Mucosa of rectum (tissue), 2 donors: ENCODE measurements at regions not wholly inside any gene's neighbourhood (a gene's known extent, or its start where the extent isn't known, plus 50 kb on each side); places are given as distances from the start of the nearest gene placed in this dataset.

Source experiments
- H3K27ac ChIP-seq, 2 donors: one replicate each; pipeline ENCODE4 v1.7.0; 2013; ENCODE audit warnings: inconsistent platforms in 2 of 2, low read depth in 2 of 2, low read length in 2 of 2
- H3K27me3 ChIP-seq, 2 donors: one replicate each; pipeline ENCODE4 v1.7.0; 2013; ENCODE audit warnings: low read length in 2 of 2; ENCODE audit not compliant: control insufficient read depth in 2 of 2, insufficient read depth in 2 of 2
- H3K36me3 ChIP-seq, 2 donors: one replicate each; pipeline ENCODE4 v1.7.0; 2013; ENCODE audit warnings: low read length in 2 of 2; ENCODE audit not compliant: control insufficient read depth in 2 of 2, insufficient read depth in 2 of 2
- H3K4me1 ChIP-seq, 2 donors: one replicate each; pipeline ENCODE4 v1.7.0; 2013; ENCODE audit warnings: low read length in 2 of 2, mild to moderate bottlenecking in 1 of 2; ENCODE audit not compliant: control insufficient read depth in 2 of 2, insufficient read depth in 2 of 2
- H3K4me3 ChIP-seq, 2 donors: one replicate each; pipeline ENCODE4 v1.7.0; 2013; ENCODE audit warnings: low read length in 2 of 2
- H3K9ac ChIP-seq, 2 donors: one replicate each; pipeline ENCODE4 v1.7.0; 2013; ENCODE audit warnings: low read length in 2 of 2, low read depth in 1 of 2, mild to moderate bottlenecking in 1 of 2
- H3K9me3 ChIP-seq, 2 donors: one replicate each; pipeline ENCODE4 v1.7.0; 2013; ENCODE audit warnings: low read length in 2 of 2; ENCODE audit not compliant: control insufficient read depth in 2 of 2
- donor health status: healthy.
- donor health status: Normal muscosa, but diverticular disease.

GRCh38 chr11:116618461-116618860, 154.3 kb downstream of the BUD13 start:
- H3K9ac ChIP-seq, result no peak overlapping the region
- no peaks in the 10 kb centered on the region for H3K36me3 ChIP-seq
- H3K27me3 ChIP-seq, result no peaks in the 10 kb centered on the region
- H3K4me1 ChIP-seq, result no peaks in the 10 kb centered on the region
- no peak overlapping the region for H3K4me3 ChIP-seq
- no peak overlapping the region for H3K27ac ChIP-seq
- H3K9me3 ChIP-seq, result no peaks in the 10 kb centered on the region

DNA sequence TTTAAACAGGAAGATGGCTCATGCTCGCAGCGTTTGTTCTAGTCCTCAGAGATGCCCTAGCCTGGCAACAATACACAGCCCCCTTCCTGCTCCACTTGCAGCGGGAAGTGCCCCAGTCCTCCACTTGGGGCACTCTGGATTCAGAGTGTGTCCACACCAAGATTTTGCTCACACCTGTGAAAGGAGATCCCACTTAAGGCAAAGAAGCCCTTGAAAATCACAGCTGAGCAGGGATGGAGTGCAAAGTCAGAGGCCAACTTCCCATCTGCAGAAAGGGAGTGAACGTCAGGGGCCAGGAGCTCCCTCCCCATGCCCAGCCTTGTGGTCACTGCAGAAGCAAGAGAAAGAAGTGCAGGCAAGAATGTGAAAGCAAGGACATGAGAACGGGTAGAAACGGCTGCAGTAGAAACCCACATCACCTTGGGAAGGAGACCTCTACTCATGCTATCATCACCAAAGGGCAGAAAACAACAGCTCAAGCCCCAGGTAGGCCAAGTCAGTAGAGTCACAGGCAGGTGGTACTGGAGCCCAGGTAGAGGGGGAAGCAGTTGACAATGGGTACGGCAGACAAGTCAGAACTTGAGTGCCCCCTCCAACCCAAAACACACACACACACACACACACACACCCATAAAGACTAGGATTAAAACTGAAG, 157.4 kb downstream of the BUD13 start:
- Histone ChIP-seq H3K36me3 (no peaks in the 10 kb centered on the region), H3K4me1 (no peaks in the 10 kb centered on the region), H3K27me3 (no peaks in the 10 kb centered on the region), H3K4me3 (no peak overlapping the region), H3K27ac (no peak overlapping the region), H3K9me3 (no peaks in the 10 kb centered on the region), H3K9ac (no peak overlapping the region)

GRCh38 chr11:116614306-116615210, 158.2 kb downstream of the BUD13 start:
- H3K27me3 ChIP-seq, result no peaks in the 10 kb centered on the region
- H3K27ac ChIP-seq, result no peak overlapping the region
- H3K9me3 ChIP-seq, result no peaks in the 10 kb centered on the region
- H3K9ac ChIP-seq, result no peak overlapping the region
- no peaks in the 10 kb centered on the region for H3K36me3 ChIP-seq
- no peaks in the 10 kb centered on the region for H3K4me1 ChIP-seq
- H3K4me3 ChIP-seq, result no peak overlapping the region

DNA sequence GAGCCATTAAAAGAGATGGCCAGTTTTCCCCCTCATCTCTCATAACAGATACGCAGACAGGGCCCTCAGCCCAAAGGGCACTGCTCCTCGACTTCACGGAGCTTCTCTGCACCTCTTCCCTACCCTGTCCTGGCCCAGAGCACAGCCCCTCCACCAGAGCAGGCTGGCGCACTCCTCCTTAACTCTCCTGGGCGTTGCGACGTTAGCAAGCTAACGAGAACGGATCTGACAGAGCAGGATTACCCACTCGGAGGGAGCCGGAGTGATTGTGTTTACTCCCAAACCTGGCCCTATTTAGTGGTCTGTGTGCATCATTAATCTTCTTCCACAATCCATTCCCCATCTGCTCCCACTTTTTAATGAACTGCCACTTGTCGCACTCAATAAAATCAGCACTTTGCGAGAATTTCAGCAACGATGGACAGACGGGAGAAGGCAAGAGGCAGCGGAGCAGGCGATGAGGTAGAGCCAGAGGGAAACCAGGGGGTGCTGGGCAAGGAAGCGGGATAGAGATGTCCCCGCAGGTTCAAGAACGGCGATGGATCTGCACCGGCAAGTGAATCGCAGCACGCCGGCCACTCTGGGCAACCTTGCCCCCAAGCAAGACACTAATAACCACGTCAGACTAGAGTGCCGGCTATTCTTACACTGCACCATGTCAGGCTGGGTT, 159.4 kb downstream of the BUD13 start:
- no peaks in the 10 kb centered on the region for H3K4me1 ChIP-seq
- H3K4me3 ChIP-seq, result no peak overlapping the region
- no peaks in the 10 kb centered on the region for H3K27me3 ChIP-seq
- H3K9me3 ChIP-seq, result no peaks in the 10 kb centered on the region
- H3K36me3 ChIP-seq, result no peaks in the 10 kb centered on the region
- H3K9ac ChIP-seq, result no peak overlapping the region
- no peak overlapping the region for H3K27ac ChIP-seq

DNA sequence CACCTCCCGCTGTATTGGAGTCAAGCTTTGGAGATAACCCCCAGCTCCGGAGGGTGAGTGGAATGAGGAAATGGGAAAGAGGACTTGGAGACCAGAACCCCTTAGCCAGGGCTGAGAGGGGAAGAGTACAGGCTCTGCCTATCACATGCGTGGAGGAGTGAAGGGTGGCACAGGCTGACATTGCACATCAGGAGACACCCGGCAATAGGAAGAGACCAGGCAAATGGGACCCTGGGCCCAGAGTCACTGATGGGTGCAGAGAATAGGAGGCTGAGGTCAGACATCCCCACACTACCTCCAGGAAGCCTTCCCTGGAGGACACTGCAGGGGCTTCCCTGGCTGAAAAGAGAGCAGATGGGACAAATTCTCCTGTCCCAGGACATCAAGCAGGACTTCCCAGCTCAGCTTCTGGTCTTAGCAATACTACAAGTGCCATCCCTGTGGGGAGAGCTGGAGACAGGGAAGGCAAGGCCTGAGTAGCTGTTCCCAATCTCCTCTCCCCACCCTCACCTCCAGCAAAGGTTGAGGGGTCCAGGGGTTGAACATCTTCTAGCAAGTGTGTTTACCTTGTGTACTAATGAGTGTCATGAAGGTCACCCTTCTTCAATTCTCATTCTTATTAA, 160.7 kb downstream of the BUD13 start:
- no peak overlapping the region for H3K27ac ChIP-seq
- H3K9me3 ChIP-seq, result no peaks in the 10 kb centered on the region
- H3K9ac ChIP-seq, result no peak overlapping the region
- H3K4me1 ChIP-seq, result no peaks in the 10 kb centered on the region
- H3K36me3 ChIP-seq, result no peaks in the 10 kb centered on the region
- no peaks in the 10 kb centered on the region for H3K27me3 ChIP-seq
- no peak overlapping the region for H3K4me3 ChIP-seq

DNA sequence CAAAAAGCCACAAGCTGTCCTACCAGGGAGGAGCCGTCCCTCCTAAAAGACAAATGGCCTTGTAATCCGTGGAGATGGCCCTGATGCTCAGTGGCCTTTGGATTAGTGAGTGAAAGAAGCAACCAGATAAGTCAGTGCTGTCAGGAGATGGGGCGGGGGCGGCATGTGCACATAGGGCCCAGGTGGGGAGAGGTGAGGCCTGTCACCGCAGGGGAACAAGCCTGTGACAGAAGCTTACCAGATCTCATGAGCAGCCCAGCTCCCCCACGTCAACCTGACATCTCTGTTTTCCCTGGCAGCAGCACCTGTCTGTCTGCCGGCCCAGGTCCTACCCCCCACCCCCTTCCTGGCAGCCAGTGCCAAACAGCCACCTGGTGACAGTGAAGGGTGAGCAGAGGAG, 162.6 kb downstream of the BUD13 start:
- Histone ChIP-seq H3K4me3 (no peak overlapping the region), H3K36me3 (no peaks in the 10 kb centered on the region), H3K9ac (no peak overlapping the region), H3K9me3 (no peaks in the 10 kb centered on the region), H3K27ac (no peak overlapping the region), H3K27me3 (no peaks in the 10 kb centered on the region), H3K4me1 (no peaks in the 10 kb centered on the region)

- H3K9ac ChIP-seq, result no peak overlapping the region
- no peaks in the 10 kb centered on the region for H3K9me3 ChIP-seq
- H3K4me3 ChIP-seq, result no peak overlapping the region
- H3K27me3 ChIP-seq, result no peaks in the 10 kb centered on the region
- H3K4me1 ChIP-seq, result no peaks in the 10 kb centered on the region
- no peak overlapping the region for H3K27ac ChIP-seq
- H3K36me3 ChIP-seq, result no peaks in the 10 kb centered on the region
Observed at GRCh38 chr11:116607027-116607426, 165.8 kb downstream of the BUD13 start.

- H3K27me3 ChIP-seq, result peaks cover 0 to 1% of the 10 kb centered on the region in 2 donors
- no peaks in the 10 kb centered on the region for H3K36me3 ChIP-seq
Observed at GRCh38 chr11:116605543-116606459, 167.0 kb downstream of the BUD13 start.

DNA sequence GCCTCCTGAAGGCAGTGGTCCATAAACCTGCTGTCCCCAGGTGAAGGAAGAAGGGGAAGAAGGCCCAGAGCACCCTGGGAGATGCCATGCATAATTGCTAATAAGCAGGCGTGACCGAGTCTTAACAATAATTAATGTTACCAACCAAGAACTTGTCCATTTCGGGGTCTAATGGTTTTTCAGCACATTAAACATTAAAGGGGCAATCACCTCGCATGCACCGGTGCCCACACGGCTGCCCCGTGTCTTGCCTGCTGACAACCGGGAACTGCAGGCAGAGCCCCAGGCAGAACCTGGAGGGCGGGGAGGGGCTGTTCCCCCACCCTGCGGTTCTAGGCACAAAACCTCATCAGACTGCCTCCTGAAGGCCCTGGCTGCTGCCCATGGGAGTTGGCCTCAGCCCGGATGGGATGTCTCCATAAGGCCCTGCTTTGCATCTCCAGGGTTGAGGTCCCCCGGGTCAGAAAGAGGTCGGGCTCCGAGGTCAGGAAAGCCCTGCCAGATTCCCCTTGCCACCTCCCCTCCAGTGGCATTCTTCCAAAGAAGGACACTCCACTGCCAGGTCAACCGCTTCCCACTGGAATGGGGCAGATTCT, 169.0 kb downstream of the BUD13 start:
- Histone ChIP-seq H3K27me3 (peaks cover 0 to 2% of the 10 kb centered on the region in 2 donors), H3K4me1 (no peaks in the 10 kb centered on the region), H3K9ac (no peak overlapping the region), H3K36me3 (no peaks in the 10 kb centered on the region), H3K9me3 (no peaks in the 10 kb centered on the region), H3K4me3 (no peak overlapping the region), H3K27ac (no peak overlapping the region)

More at GRCh38 chr11:116605543-116606459, 167.0 kb downstream of the BUD13 start:
- Histone ChIP-seq H3K4me3 (no peak overlapping the region), H3K9ac (no peak overlapping the region), H3K9me3 (no peaks in the 10 kb centered on the region), H3K27ac (no peak overlapping the region), H3K4me1 (no peaks in the 10 kb centered on the region)
